ENCODE measurements at regions not wholly inside any gene's neighbourhood (a gene's known extent, or its start where the extent isn't known, plus 50 kb on each side); places are given as distances from the start of the nearest gene placed in this dataset.

DNA sequence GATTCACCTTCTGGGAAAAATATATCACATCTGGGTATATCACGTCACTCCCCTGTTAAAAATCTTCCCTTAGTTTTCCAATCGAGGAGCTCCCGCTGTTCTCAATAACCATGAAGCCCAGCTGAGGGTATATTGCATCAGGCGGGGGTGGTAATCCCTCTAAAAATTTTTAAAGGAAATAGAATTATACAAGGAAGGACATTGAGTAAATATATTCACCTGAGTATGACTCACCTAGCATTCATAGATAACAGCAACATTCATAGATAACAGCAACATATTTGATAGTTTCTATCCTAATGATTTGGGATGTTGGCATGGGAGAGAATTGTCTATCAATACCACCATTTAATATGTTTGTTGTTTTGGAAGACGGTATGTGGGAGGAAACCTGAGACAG, 473.6 kb downstream of the RMST start:
- no peak for DNase-seq (ENCODE audit: low read depth)

DNA sequence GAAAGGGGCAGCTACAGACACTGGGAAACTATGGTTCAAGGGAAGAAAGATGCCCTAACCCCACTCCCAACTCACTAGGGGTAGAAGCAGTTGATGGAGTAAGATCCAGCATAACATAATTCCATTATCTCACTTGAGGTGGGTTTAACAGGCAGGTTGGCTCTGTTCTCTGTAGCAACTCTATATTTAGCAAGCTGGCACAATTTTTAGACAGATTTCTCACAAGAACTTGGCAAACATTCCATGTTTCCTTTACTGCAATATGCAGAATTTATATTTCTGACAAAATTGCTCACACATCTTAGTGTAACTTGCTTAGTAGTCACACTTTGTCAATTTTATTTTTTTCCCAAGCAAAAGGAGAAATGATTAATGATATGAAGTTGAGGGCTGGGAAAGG, 475.4 kb downstream of the RMST start:
- DNase-seq (ENCODE audit: low read depth) = no peak

DNA sequence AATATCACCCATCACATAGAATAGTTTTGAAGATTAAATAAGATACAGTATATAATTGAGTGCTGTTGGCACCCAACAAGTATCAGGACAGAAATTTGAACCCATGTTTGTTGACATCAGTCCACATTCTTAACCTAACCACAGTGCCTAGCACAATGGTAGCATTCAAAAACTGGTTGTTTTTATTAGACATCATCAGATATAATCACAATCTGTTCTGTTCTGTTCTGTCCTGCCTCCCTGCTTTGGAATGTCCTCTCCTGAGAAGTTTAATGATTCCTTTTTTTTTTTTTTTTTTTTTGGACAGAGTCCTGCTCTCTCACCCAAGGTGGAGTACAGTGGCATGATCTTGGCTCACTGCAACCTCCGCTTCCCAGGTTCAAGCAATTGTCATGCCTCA, 476.6 kb downstream of the RMST start:
- DNase-seq (ENCODE audit: low read depth) = no peak

DNA sequence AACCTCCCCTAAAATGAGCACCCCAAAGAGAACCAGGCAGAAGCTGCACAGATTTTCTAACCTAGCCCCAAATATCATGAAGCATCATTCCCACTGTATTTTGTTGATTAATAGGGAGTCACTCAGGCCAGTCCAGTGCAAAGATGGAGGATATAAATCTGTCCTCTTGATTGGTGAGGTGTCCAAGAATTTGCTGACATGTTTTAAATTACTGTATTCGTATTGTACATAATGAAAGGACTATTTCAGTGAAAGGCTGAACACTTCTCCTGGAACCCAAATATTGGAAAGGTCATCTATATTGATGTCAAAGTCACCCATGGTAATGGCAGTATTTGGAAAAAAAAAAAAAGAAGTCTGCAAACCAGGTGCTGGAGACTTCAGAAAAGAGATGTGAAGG, 477.5 kb downstream of the RMST start:
- DNase-seq (ENCODE audit: low read depth) = no peak

DNA sequence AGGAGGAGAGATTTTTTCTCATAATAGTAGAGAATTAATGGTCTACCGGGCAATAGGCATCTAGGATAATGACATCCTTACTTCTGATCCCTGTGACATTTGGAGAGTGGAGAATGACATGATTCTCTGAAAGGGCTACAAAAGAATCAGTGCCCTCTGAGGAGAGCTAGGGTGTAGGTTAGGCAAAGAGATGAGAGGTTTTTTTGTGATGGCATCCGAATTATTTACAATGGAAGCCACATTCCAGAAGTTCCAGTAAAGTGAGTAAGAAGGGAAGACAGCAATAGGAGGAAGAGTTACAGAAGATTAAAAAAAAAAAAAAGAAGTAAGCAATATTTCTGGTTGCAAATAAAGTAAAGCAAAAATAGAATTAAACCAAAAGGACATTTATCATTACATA, 478.0 kb downstream of the RMST start:
- DNase-seq (ENCODE audit: low read depth) = no peak

DNA sequence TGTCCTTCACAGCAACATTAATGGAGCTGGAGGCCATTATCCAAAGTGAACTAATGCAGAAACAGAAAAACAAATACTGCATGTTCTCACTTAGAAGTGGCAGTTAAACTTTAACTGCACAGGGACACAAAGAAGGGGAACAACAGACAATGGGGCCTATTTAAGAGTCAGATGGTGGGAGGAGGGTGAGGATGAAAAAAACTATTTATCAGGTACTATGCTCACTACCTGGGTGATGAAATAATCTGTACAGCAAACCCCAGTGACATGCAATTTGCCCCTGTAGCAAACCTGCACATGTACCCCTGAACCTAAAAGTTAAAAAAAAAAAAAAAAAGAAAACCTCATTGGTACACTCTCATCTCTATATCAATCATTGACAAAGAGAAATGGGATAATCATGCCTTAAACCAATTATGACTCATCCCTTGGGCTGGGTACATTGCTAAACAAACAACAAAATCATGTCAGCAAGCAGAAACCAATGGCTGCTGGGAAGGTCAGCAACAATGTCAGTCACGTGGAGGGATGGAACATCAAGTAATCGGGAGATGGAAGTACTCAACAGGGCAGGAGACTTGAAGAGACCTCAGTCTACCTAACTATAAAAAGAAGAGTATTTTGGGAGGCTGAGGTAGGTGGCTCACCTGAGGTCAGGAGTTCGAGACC, 479.2 kb downstream of the RMST start:
- DNase-seq (ENCODE audit: low read depth) = no peak

DNA sequence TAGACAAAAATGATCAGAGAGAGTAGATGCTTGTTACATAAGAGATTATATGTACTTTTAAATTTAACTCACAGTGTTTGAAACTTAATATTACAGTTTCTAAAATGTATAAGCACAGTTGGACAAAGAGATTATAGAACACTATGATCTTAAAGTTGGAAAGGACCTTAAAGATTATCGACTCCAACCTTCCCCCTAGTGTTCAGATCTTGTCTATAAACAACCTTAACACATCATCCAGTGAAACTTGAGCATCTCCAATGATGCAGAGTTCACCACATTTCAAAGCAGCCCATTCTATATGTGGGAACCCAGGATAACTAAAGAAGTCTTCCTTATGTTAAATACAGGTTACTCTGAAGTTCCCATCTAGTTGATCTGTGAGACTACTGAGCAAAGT, 480.8 kb downstream of the RMST start:
- DNase-seq (ENCODE audit: low read depth) = no peak

DNA sequence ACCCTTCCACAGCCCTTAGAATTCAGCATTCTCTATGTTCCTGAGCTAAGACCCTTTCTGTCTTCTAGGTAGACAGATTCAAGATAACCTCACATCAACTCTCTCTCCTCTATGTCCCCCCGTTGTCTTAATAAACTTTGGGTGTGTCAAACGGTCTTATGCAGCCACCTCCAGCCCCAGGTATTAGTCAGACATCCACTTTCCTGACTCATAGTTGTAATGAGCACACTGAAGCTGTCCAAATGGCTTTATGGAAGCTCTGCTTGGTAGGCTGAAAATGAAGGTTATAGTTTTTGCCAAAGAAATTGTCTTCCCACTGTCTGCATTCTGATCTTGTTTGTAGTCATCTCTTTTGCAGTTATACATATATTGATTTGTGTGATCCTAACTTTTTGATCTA, 482.0 kb downstream of the RMST start:
- DNase-seq (ENCODE audit: low read depth) = no peak

DNA sequence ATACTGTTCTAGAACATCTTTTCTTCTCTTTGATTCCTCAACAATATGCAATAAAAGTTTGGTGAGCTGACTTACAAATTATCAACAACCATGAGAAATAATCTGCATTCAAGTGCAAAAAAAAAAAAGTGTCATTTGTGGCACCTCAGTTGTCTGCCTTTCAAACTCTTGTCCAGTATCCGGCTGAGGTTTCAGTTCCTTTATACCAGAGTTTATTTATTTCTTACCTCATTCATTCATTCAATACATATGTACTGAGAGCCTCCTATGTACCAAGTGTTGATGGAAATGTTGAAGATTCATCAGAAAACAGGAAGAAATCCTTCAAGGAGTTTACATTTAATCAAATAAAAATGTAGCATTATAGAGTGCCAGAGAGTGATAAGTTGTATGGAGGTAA, 484.1 kb downstream of the RMST start:
- no peak for DNase-seq (ENCODE audit: low read depth)

DNA sequence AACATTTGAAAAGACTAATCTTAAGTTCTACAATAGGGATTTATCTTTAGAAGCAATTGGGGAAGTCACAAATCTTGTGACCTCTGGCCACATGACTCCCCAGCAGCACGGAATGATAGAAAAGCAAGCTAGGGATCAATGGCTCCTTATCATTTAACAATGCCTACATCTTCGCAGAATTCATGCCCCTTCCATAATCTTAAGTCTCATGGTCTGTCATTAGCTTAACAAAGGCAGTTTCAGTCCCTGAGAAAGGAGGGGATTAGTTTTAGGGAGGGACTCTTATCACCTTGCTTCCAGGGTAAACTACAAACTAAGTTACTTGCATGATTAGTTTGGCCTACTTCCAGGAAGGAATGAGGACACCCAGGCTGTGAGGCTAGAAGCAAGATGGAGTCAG, 486.0 kb downstream of the RMST start:
- DNase-seq (ENCODE audit: low read depth) = no peak

DNA sequence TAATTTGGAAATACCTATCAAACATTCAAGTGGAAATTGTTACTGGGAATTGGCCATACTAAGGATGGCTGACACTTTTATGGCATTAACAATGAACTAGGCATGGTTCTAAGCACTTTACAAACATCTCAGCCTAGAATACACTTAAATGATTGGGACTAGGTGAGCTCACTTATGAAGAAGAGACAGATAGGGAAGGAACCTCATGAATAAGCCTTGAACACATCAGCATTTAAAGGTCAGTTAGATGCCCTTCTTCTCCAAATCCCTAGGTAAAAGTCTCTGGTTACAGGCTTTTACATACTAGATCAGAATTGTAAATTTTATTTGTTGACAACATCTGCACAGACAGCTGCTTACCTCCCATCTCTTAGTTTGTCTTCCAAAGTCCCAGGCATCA, 488.6 kb downstream of the RMST start:
- DNase-seq (ENCODE audit: low read depth) = no peak

DNA sequence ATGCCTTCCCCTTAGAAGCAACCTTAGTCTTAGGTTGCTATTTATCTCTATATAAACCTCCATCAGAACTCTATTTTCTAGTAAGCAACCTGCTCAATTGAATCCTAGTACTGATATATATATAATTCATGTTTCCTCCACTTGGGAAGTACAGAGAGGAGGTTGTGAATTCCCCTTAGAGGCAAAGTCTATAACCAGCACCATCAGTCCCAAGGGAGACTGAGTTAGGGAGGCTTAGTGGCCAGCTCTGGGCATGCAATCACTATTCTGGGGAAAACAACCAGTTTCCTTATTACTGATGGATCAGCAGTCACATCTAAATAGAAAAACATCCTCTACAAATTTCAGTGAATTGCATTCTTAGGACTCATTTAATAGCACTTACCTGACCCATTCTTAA, 489.1 kb downstream of the RMST start:
- no peak for DNase-seq (ENCODE audit: low read depth)

DNA sequence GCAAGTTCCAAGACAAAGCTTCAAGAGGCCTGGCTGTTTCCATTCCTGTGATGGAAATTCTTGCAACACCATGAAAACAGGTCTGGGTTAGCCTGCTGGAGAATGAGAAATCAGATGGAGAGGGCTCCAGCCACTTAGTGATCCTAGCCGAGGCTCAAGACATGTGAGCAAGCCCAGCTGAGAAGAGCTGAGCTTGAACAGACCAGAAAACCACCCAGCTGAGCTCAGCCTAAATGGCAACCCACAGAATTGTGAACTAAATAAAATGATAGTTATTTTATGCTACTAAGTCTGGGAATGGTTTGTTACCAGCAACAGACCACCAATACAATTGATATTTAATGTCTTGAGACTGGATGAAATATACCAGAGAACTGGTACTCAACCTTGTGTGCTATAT, 494.5 kb downstream of the RMST start:
- DNase-seq (ENCODE audit: low read depth) = no peak

DNA sequence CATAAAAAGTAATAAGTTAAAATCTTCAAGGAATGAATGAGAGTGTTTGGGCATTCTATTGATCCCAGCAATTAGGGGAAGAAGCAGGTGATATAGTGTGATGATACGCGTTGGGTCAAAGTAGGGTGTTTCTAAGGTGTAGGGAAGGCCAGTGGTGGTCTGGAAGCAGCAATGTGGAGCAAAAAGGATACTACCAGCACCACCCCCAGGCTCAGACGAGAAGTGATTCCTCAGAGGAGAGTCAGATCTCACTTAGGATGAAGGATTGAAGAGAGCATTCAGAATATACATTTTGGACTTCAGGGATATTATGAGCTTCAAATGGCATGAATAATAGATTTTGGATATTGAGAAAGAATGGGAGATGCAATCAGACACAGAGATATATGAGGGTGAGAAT, 497.6 kb downstream of the RMST start:
- no peak for DNase-seq (ENCODE audit: low read depth)

DNA sequence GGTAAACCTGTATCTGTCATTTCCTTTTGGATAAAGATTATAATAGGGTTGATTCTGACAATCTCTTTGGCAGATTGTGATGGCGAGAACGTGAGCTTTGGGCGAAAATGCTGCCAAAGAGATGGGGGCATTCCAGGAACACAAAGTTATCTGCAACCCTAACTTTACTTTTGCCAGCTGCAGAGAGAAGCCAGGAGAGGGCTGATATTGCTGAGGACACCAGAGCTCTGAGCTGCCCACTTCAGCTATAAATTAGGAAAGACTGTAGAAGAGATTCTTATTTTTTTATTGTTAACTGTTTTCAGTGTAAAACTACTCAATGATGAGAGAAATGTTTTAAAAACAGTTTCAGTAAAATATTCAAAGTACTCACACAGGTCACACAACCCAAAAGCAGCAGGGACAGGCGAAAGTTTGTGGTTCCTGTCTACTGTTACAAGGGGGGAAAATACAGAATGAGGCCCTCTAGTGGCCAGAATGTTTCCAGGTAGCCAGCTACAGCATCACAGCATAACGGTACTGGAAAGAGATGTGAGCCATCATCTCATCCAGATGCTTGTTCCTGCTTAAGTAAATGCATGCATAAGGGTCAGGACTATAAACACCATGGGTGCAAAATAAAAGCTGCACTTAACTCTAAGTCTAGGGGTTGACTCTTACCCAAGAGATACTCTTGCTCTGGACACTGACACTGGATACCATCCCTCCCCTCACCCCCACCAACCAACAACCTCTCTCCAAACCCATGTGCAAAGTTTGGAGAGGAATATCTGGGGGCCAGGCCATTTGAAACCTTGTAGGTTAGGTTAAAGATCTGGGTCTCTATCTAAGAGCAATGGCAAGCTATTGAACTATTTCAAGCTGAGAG, 498.4 kb downstream of the RMST start:
- no peak for DNase-seq (ENCODE audit: low read depth)

DNA sequence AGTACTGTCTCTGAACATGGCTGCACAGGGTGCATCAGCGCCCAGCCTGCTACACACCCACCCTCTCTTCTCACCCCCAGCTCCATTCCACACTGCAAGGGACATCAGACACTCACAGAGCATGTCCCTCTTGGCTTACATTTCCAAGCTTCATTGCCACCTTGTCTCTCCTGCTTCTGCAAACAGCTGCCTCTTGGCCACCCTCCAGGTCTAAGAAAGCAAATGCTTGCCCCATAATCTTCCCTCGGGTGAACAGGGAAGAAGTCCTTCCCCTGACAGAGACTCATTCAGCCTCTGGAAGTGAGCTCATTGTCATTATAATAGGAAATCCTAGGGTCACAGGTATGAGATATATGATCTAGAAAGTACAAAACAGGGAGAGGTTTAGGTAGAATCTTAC, 505.2 kb downstream of the RMST start:
- no peak for DNase-seq (ENCODE audit: low read depth)

DNA sequence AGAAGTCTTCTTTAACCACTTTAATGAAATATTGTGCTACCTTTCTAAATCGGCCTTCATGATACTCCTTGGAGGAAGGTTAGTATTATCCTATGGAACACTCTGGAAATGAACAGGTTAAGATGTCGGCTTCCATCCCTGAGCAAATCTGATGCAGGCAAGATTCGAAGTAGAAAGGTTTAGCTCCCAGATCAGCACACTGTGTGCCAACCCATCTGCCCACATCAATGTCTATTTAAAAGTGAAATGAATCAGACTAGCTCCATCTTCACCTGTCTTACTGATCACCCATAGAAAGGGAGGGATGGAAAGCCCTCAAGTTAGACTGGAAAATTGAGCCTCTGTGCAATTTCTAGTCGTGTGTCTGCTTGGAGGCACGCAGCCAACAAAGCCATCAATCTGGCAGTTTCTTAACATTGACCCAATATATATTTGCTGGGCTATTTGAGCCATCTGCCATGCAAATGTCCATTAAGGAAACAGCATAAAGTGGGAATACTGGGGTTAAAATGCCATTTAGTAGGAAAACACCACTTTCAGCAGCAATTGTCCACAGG, 506.1 kb downstream of the RMST start:
- DNase-seq (ENCODE audit: low read depth) = no peak

DNA sequence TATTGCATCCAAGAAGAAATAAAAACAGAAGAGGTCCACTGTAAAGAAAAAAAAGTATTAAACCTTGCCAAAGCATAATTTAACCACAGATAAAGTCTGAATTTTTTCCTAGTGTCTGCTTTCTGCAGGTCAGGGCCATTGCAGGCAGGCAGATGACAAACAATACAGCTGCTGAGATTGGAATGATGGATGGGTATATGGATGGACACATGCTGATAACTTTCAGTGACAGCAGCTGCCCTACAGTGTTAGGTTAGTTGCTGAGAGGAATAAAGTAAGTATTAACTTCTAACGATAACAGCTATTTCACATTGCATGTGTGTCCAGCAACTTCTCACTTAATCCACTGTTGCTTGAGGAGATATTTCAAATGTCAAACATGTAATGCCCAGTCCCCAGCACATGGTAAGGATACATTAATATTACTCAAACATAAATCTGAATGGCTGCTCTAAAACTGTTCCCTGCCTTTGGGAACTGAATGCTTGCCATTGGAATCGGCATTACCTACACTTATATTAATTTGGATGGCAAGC, 515.3 kb downstream of the RMST start:
- DNase-seq (ENCODE audit: low read depth) = no peak

DNA sequence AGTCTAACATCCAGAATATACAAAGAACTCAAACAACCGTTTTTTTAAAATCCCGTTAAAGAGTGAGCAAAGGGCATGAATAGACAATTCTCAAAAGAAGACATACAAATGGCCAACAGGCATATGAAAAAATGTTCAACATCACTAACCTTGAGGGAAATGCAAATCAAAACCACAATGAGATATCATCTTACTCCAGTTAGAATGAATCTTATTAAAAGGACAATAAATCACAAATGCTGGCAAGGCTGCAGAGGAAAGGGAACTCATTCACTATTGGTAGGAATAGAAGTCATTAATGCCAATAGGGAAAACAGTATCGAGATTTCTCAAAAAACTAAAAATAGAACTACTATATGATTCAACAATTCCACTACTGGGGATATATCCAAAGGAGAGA, 520.1 kb downstream of the RMST start:
- DNase-seq (ENCODE audit: low read depth) = no peak

DNA sequence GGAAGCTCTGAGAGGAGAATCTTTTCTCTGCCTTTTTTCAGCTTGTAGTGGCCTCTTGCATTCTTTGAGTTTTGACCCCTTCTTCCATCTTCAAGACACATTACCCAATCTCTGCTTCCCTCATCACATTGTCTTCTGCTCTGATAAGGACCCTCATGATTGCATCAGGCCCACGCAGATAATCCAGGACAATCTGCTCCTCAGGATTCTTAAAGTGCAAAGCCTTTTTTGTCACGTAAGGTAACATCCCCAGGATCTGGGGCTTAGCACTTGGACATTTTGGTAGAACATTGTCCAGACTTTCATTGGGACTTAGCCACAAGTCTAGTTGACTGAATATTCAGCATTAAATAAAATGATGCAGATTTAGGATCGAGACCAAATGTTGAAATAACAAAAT, 521.2 kb downstream of the RMST start:
- no peak for DNase-seq (ENCODE audit: low read depth)

DNA sequence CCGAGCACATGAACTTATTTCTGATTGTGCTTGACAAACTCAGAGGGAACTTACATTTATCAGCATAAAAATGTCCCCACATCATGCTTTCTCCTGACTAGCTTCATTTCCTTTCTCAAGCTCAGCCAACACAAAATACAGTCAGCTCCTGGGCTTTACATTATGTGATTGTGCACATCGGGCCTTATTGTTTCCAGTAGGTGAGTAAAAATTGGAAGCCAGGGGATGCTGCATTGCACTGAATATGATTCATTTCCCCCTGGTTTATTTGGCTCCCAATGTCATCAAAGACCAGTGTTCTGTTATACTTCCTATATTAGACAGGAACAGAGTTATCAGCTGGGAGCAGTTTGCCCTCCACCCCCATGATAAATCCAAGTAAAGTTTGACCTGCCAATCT, 521.8 kb downstream of the RMST start:
- DNase-seq (ENCODE audit: low read depth) = no peak

DNA sequence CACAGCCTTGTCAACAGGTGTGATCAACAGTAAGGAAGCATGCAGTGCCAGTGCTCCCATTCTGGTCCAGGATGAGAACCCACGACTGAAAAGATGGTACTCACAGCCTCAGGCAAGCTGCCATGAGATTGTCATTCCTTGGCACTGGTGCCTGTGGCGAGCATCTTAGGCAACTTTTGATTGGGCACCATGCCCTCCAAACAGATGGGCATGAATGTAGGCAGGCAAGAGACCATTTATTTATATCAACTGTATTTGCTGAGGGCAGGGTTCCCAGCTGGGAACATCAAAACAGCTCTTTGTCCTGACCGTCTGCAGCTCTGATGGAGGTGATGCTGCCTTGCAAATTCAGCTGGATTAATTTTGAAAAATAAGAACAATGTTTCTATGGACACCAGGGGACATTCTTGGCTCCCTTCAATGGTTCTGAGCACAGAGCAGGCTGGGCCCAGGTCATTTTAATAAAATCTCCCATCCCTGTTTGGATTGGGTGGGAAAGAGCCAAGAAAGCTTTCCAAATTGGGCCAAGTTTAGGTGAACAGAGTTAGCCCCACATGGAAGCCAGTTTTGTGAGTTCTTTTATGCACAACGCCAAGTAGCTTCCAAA, 522.5 kb downstream of the RMST start:
- DNase-seq (ENCODE audit: low read depth) = no peak

DNA sequence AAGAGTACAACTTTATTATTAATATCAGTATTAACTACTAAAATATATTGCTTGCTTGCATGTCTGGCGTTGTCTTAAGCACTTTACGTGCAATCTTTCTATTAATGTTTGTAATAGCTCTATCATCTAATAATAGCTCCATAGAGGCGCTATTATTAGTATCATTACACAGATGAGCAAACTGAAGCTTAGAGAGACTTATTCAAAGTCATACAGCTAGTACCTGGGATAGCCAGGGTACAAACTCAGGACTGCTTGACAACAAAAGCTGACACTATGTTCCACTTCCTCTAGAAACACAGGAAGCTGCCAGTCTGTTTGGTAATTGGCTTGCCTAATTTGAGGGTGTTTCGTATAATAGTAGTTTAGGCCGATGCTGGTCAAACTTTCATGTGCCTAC, 523.2 kb downstream of the RMST start:
- no peak for DNase-seq (ENCODE audit: low read depth)
